HepG2 (cell line): ENCODE measurements at regions not wholly inside any gene's neighbourhood (a gene's known extent, or its start where the extent isn't known, plus 50 kb on each side); places are given as distances from the start of the nearest gene placed in this dataset.

Source experiments
- ASH2L ChIP-seq: fragments of 300-600, 200-600 bp; sonication (generic); IDR thresholded peaks from 2 replicates; pipeline ENCODE4 v1.7.0; 2017; ENCODE audit warnings: low read depth, mild to moderate bottlenecking, moderate library complexity, mixed read lengths, low read length; ENCODE audit not compliant: insufficient read length
- BCL6 ChIP-seq: IDR thresholded peaks from 2 replicates; pipeline ENCODE4 v1.6.1; 2016; ENCODE audit warnings: missing genetic modification reagents, missing compliant biosample characterization
- EP300 ChIP-seq, 3 experiments: sonication (generic) in 1 of 3; formaldehyde crosslinking in 1 of 3; IDR thresholded peaks; 2 replicates each; pipeline versions ENCODE4 v1.5.1 to v1.6.1; 2011 to 2020; ENCODE audit warnings: low read depth in 2 of 3, low read length in 2 of 3, borderline replicate concordance in 1 of 3, improper control_type of control experiment in 1 of 3, mild to moderate bottlenecking in 1 of 3, missing genetic modification reagents in 1 of 3, moderate library complexity in 1 of 3
- ETV5 ChIP-seq: IDR thresholded peaks from 2 replicates; pipeline ENCODE4 v1.6.1; 2018; ENCODE audit warnings: missing biosample characterization, missing genetic modification reagents, inconsistent platforms, borderline replicate concordance
- HDAC2 ChIP-seq: sonication (generic); formaldehyde crosslinking; IDR thresholded peaks from 2 replicates; pipeline ENCODE4 v1.4.0; 2020; ENCODE audit warnings: missing genetic modification reagents
- HNF4G ChIP-seq, 2 experiments: sonication (generic) in 1 of 2; formaldehyde crosslinking in 1 of 2; IDR thresholded peaks; 2 replicates each; pipeline versions ENCODE4 v1.4.0 to v1.6.1; 2011 to 2020; ENCODE audit warnings: borderline replicate concordance in 2 of 2, low read depth in 2 of 2, mild to moderate bottlenecking in 2 of 2, low read length in 1 of 2, missing genetic modification reagents in 1 of 2, moderate library complexity in 1 of 2
- KDM6A ChIP-seq: IDR thresholded peaks from 2 replicates; pipeline ENCODE4 v1.6.1; 2016; ENCODE audit warnings: low read depth
- LCORL ChIP-seq, 2 experiments: fragments of 450-650 bp in 1 of 2; sonication (generic) in 1 of 2; formaldehyde crosslinking in 1 of 2; IDR thresholded peaks; 2 replicates each; pipeline versions ENCODE4 v1.5.0 to v1.6.1; 2017 to 2020; ENCODE audit warnings: antibody characterized with exemption in 1 of 2, missing genetic modification reagents in 1 of 2
- MIER3 ChIP-seq: IDR thresholded peaks from 2 replicates; pipeline ENCODE4 v1.6.1; 2016; ENCODE audit warnings: missing compliant biosample characterization, borderline replicate concordance
- PAXIP1 ChIP-seq: sonication (generic); formaldehyde crosslinking; conservative IDR thresholded peaks from 2 replicates; pipeline ENCODE4 v1.4.0; 2020; ENCODE audit warnings: mild to moderate bottlenecking, missing genetic modification reagents, moderate library complexity
- RXRB ChIP-seq: IDR thresholded peaks from 2 replicates; pipeline ENCODE4 v1.6.1; 2016; ENCODE audit warnings: borderline replicate concordance, missing genetic modification reagents, missing compliant biosample characterization
- SALL1 ChIP-seq: sonication (generic); formaldehyde crosslinking; IDR thresholded peaks from 2 replicates; pipeline ENCODE4 v1.8.0; 2022; ENCODE audit warnings: mild to moderate bottlenecking, missing genetic modification reagents
- TARDBP ChIP-seq: sonication (generic); formaldehyde crosslinking; IDR thresholded peaks from 2 replicates; pipeline ENCODE4 v1.8.0; 2022; ENCODE audit warnings: mild to moderate bottlenecking, missing genetic modification reagents
- TCF7 ChIP-seq: sonication (generic); IDR thresholded peaks from 2 replicates; pipeline ENCODE4 v1.6.1; 2016; ENCODE audit warnings: antibody characterized with exemption, low read depth
- TOE1 ChIP-seq: sonication (generic); formaldehyde crosslinking; IDR thresholded peaks from 2 replicates; pipeline ENCODE4 v1.4.0; 2020; ENCODE audit warnings: mild to moderate bottlenecking, missing genetic modification reagents
- ZBTB2 ChIP-seq: sonication (generic); formaldehyde crosslinking; IDR thresholded peaks from 2 replicates; pipeline ENCODE4 v1.8.0; 2022; ENCODE audit warnings: low read depth, missing genetic modification reagents
- ZMYM3 ChIP-seq: sonication (generic); formaldehyde crosslinking; IDR thresholded peaks from 2 replicates; pipeline ENCODE4 v1.5.1; 2020; ENCODE audit warnings: mild to moderate bottlenecking, missing genetic modification reagents
- ZNF558 ChIP-seq: sonication (generic); formaldehyde crosslinking; IDR thresholded peaks from 2 replicates; pipeline ENCODE4 v1.9.0; 2022; ENCODE audit warnings: mild to moderate bottlenecking, missing genetic modification reagents, borderline replicate concordance
- ZNF761 ChIP-seq: sonication (generic); formaldehyde crosslinking; conservative IDR thresholded peaks from 2 replicates; pipeline ENCODE4 v1.4.0; 2020; ENCODE audit warnings: mild to moderate bottlenecking, missing genetic modification reagents
- TF ChIP-seq, protein P1 (sequence below): sonication (generic); formaldehyde crosslinking; IDR thresholded peaks from 2 replicates; pipeline ENCODE4 v1.4.0; 2020; ENCODE audit warnings: mild to moderate bottlenecking, missing genetic modification reagents

DNA sequence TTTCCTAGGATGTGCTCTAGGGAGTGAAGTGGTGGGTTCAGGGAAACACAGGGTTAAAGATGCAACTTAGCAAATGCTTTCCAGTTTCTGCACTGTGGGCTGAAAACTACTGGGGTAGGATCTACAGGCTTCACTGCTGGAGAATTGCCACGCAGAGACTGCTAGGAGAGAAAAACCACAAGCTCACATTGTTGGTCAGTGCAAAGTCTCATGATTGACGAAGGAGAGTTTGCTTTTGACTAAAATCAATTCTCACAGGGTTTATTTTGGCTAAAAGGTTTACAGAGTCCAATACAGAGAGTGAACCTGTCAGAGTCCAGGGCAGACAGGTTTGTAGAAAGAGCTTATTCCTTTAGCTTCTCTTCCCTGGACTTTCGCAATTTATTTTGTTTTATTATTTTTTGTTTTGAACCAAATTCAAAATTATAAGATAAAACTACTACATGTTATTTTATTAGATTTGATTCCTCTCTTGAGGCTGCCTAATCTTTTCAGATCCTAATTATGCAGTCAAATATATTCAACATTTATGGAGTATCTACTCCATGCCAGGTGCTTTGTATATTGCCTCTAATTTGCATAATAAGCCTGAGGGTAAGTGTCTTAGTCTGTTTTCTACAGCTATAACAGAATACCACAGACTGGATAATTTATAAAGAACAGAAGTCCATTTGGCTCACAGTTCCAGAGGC is 64.7 kb downstream of the MTNR1B start (continued):
- TF ChIP-seq ZNF761 (CRISPR knock-in tag), result no peak
- TF ChIP-seq LCORL (IDR thresholded peaks at IDR 0.05), result peak; percentile 73; the same call in 1 of the 2 replicates
- TF ChIP-seq LCORL (CRISPR knock-in tag; IDR thresholded peaks at IDR 0.05), result peak; percentile 95
- no peak for TF ChIP-seq ZNF558 (CRISPR knock-in tag)
- TF ChIP-seq ASH2L, result no peak
- 0 out of 2 replicates have a peak, but pooled peaks have one; percentile 75 for TF ChIP-seq TOE1 (CRISPR knock-in tag)
- peak; percentile 73 for TF ChIP-seq HDAC2 (CRISPR knock-in tag)
- TF ChIP-seq EP300 (IDR thresholded peaks at IDR 0.05; ENCODE audit: low read depth in 2 of 2, low read length in 2 of 2), result peak; percentile 39 to 85; a peak in 3 of 4 replicates
- no peak for TF ChIP-seq EP300 (CRISPR knock-in tag; IDR thresholded peaks at IDR 0.05; ENCODE audit: borderline replicate concordance)
- peak; percentile 37; the same call in 1 of the 2 replicates for TF ChIP-seq RXRB
- no peak for TF ChIP-seq TARDBP (CRISPR knock-in tag)
- TF ChIP-seq KDM6A, result peak; percentile 76
- TF ChIP-seq PAXIP1, result peak; percentile 97
- peak; percentile 37; the same call in 1 of the 2 replicates for TF ChIP-seq MIER3 (CRISPR knock-in tag)
- TF ChIP-seq TCF7, result 0 out of 2 replicates have a peak, but pooled peaks have one; percentile 6
- peak; percentile 33; the same call in 1 of the 2 replicates for TF ChIP-seq ETV5
- TF ChIP-seq ZBTB2, result no peak
- TF ChIP-seq HNF4G (IDR thresholded peaks at IDR 0.05; ENCODE audit: borderline replicate concordance, low read depth, low read length), result peak; percentile 89; the same call in 1 of the 2 replicates
- 0 out of 2 replicates have a peak, but pooled peaks have one; percentile 64 for TF ChIP-seq HNF4G (CRISPR knock-in tag; IDR thresholded peaks at IDR 0.05; ENCODE audit: borderline replicate concordance, low read depth)
- peak; percentile 71; the same call in 1 of the 2 replicates for TF ChIP-seq SALL1 (CRISPR knock-in tag)
- TF ChIP-seq ZMYM3, result peak; percentile 63; the same call in 1 of the 2 replicates
- TF ChIP-seq, protein P1, sequence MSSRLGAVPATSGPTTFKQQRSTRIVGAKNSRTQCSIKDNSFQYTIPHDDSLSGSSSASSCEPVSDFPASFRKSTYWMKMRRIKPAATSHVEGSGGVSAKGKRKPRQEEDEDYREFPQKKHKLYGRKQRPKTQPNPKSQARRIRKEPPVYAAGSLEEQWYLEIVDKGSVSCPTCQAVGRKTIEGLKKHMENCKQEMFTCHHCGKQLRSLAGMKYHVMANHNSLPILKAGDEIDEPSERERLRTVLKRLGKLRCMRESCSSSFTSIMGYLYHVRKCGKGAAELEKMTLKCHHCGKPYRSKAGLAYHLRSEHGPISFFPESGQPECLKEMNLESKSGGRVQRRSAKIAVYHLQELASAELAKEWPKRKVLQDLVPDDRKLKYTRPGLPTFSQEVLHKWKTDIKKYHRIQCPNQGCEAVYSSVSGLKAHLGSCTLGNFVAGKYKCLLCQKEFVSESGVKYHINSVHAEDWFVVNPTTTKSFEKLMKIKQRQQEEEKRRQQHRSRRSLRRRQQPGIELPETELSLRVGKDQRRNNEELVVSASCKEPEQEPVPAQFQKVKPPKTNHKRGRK (CRISPR knock-in tag), result no peak
- TF ChIP-seq BCL6, result peak; percentile 83
